Fibroblast of mammary gland (primary cell): ENCODE measurements at regions not wholly inside any gene's neighbourhood (a gene's known extent, or its start where the extent isn't known, plus 50 kb on each side); places are given as distances from the start of the nearest gene placed in this dataset.

ENCODE experiments used
- DNase-seq: peaks from one replicate; pipeline ENCODE4 v3.0.0-alpha.2; 2010; ENCODE audit warnings: low read depth
- H3K4me3 ChIP-seq: 2 replicates; pipeline ENCODE4 v1.5.1; 2011; ENCODE audit warnings: low read depth, mild to moderate bottlenecking, low read length, moderate library complexity; ENCODE audit not compliant: control insufficient read depth
- TF ChIP-seq, protein P1 (sequence below): conservative IDR thresholded peaks from 2 replicates; pipeline ENCODE4 v1.5.1; 2011; ENCODE audit warnings: low read depth, low read length, inconsistent platforms; ENCODE audit not compliant: control insufficient read depth, insufficient read depth

DNA sequence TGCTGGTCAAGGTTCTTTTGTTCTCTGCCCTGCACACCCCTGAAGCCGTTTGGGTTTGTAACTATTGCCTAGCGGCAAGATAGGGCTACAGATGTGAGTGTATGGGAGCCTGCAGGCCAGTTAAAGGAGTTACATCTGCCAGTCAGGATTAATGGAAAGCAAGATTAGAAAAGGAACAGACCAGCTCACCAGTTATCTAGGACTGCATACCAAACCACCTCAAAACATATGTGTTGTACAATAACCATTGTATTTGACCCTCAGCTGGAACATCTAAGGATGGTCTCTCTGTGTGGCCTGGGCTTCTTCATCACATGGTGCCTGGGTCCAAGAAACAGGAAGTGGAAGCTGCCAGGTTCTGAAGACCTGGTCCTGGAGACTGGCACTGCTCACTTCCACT, 52.5 kb upstream of the FBXO28 start:
- TF ChIP-seq, protein P1, sequence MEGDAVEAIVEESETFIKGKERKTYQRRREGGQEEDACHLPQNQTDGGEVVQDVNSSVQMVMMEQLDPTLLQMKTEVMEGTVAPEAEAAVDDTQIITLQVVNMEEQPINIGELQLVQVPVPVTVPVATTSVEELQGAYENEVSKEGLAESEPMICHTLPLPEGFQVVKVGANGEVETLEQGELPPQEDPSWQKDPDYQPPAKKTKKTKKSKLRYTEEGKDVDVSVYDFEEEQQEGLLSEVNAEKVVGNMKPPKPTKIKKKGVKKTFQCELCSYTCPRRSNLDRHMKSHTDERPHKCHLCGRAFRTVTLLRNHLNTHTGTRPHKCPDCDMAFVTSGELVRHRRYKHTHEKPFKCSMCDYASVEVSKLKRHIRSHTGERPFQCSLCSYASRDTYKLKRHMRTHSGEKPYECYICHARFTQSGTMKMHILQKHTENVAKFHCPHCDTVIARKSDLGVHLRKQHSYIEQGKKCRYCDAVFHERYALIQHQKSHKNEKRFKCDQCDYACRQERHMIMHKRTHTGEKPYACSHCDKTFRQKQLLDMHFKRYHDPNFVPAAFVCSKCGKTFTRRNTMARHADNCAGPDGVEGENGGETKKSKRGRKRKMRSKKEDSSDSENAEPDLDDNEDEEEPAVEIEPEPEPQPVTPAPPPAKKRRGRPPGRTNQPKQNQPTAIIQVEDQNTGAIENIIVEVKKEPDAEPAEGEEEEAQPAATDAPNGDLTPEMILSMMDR, result no peak
- H3K4me3 ChIP-seq, result no peak overlapping the region
- DNase-seq, result no peak

DNA sequence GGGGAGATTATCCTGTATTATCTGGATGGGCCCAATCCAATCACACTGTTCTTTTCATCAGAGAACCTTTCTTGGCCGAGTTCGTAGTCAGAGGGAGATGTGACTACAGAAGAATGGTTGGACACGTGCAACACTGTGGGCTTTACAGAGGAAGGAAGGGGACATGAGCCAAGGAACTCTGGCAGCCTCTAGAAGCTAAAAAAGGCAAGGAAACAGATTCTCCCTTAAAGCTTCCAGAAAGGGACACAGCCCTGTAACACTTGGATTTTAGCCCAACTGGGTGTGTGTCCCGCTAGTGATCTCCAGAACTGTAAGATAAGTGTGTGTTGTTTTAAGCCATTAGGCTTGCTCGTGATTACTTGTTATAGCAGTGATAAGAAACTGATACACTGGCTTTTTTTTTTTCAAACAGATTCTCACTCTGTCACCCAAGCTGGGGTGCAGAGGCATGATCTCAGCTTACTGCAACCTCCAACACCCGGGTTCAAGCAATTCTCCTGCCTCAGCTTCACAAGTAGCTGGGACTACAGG, 53.9 kb upstream of the FBXO28 start:
- H3K4me3 ChIP-seq, result no peak overlapping the region
- TF ChIP-seq, protein P1, result no peak
- no peak for DNase-seq

- peak; percentile 76 for DNase-seq
- TF ChIP-seq, protein P1, result no peak
Measured at GRCh38 chr1:224058303-224058702, 55.6 kb upstream of the FBXO28 start.

DNA sequence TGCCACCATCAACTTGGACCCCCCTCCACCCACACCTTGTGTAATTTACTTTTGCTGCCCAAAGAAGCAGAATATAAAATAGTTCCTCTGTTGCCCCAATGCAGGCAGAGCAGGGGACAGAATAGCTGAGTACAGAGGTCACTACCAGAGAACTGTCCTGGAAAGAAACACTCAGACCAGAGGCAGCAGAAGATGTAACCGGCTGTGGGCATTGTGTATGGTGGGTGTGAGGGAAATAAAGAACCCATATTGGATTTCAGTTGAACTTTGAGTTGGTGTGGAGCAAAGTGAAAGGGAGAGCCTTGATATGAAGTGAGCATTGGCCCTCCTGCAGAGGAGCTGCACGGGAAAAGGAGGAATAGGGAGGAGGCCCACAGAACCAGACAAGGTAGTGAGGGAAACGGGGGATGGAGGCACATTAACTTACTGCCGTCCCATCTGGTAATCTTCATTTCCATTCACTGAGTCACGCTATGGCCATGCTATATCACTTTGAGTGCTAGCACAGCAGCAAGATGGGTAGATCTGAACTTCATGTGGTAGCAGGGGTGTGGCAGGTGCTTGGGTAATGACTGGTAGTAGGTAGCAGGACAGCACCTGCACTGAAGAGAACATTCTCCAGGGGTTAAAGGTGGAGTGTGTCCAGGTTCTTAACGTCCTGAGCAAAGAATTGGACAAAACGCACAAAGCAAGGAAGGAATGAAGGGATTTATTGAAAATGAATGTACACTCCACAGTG, 56.3 kb upstream of the FBXO28 start:
- no peak overlapping the region for H3K4me3 ChIP-seq
- TF ChIP-seq, protein P1, result no peak
- no peak for DNase-seq

More at GRCh38 chr1:224058303-224058702, 55.6 kb upstream of the FBXO28 start:
- no peak overlapping the region for H3K4me3 ChIP-seq

DNA sequence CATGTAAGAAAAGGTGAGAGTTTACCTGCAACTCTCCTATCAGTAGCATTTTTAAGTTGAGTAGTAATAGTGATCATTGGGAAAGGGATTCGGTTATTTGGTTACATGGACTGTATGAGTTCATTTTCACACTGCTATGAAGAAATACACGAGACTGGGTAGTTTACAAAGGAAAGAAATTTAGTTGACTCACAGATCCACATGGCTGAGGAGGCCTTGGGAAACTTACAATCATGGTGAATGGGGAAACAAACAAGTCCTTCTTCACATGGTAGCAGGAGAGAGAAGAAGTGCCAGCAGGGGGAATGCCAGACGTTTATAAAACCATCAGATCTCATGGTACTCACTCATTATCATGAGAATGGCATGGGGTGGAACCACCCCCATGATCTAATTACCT, 59.3 kb upstream of the FBXO28 start:
- H3K4me3 ChIP-seq, result no peak overlapping the region
- peak; percentile 69 for DNase-seq
- TF ChIP-seq, protein P1, result no peak

- TF ChIP-seq, protein P1, result no peak
- H3K4me3 ChIP-seq, result no peak overlapping the region
- no peak for DNase-seq
Measured at GRCh38 chr1:224054012-224054411, 59.9 kb upstream of the FBXO28 start.
